Calu3 (cell line): ENCODE measurements at regions not wholly inside any gene's neighbourhood (a gene's known extent, or its start where the extent isn't known, plus 50 kb on each side); places are given as distances from the start of the nearest gene placed in this dataset.

Experiments
- BruUV-seq: library from RNA; stranded (reverse); fragments of 400-500 nt; replicated peaks from 2 replicates; lab custom pipeline; 2021; lab: Mats Ljungman, UMichigan
- CTCF ChIA-PET: fragments of 300-600 bp; sonication (Branson Sonifier 250); formaldehyde crosslinking; loops from one replicate; lab custom pipeline; 2022; ENCODE audit warnings: antibody characterized with exemption; lab: Charles Lee
- DNase-seq: peaks from one replicate; pipeline ENCODE4 v3.0.0; 2022
- H3K27ac Mint-ChIP-seq: one replicate; pipeline ENCODE4 v1.8.0; 2022; ENCODE audit warnings: mixed read lengths; ENCODE audit not compliant: unreplicated experiment
- H3K27me3 Mint-ChIP-seq: one replicate; pipeline ENCODE4 v1.8.0; 2022; ENCODE audit warnings: mixed read lengths; ENCODE audit not compliant: unreplicated experiment
- H3K36me3 Mint-ChIP-seq: one replicate; pipeline ENCODE4 v1.8.0; 2022; ENCODE audit warnings: mild to moderate bottlenecking, moderate library complexity, mixed read lengths; ENCODE audit not compliant: insufficient read depth, unreplicated experiment
- H3K4me1 Mint-ChIP-seq: one replicate; pipeline ENCODE4 v1.8.0; 2022; ENCODE audit warnings: mild to moderate bottlenecking, low read depth, mixed read lengths; ENCODE audit not compliant: unreplicated experiment
- H3K4me3 Mint-ChIP-seq: one replicate; pipeline ENCODE4 v1.8.0; 2022; ENCODE audit warnings: mild to moderate bottlenecking, low read depth, moderate library complexity, mixed read lengths; ENCODE audit not compliant: unreplicated experiment
- H3K9me3 Mint-ChIP-seq: one replicate; pipeline ENCODE4 v1.8.0; 2022; ENCODE audit warnings: low read depth, mixed read lengths; ENCODE audit not compliant: unreplicated experiment
- intact Hi-C: fragments of 100-400 bp; cut with micrococcal nuclease; formaldehyde crosslinking; loops from one replicate; pipeline ENCODE4 v1.10.0; 2022; ENCODE audit not compliant: unreplicated experiment
- TF ChIP-seq, protein P1 (sequence below): fragments of 200-600 bp; IDR thresholded peaks from one replicate; pipeline ENCODE4 v1.8.0; 2022; ENCODE audit warnings: antibody characterized with exemption; ENCODE audit not compliant: unreplicated experiment

DNA sequence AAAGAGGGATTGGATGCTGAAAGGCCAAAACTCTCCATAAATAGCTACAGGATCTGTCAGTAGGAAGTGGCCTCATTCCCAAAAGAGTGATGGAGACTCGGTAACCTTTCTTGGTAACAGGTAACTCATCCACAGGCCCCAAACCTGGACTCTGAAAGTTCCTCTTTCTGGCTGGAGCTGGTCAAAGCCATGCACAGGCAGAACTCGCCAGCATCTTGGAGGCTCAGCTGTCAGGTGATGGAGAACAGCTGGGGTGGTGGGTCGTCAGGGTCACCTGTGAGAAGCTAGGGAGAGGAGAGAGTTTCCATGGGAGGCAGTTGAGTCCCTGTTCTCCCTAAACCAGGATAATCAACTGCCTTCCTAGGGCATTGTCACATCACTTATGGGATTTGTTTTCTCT, 354.3 kb upstream of the GATB start:
- Mint-ChIP-seq H3K27ac (no peak overlapping the region), H3K4me3 (no peak overlapping the region)
- CTCF ChIA-PET = no interaction called here

DNA sequence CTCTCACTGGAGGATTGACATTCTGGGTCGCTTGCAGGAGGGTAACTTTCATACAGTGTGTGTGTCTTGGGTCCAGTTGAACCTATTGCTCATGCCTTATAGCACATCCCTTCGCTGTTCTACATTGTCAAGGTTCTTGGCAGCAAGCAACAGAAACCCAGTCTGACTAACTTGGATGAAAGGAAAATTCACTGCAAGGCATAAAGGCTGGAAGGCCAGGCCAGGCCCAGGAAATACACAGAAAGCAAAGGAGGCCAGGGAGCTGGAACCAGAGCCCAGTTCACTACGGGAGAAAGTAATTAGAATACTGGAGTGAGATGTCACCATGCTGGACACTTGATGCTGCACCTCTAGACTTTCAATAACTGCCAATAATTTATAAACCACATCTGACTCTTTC, 353.8 kb upstream of the GATB start:
- CTCF ChIA-PET = no interaction called here
- H3K27ac Mint-ChIP-seq = no peak overlapping the region

More for the DNA sequence above, 354.3 kb upstream of the GATB start:
- H3K9me3 Mint-ChIP-seq = no peaks in the 10 kb centered on the region
- no peaks in the 10 kb centered on the region for H3K36me3 Mint-ChIP-seq
- no peaks in the 10 kb centered on the region for H3K4me1 Mint-ChIP-seq
- DNase-seq = no peak
- intact Hi-C loops = no loop called here
- BruUV-seq = no TSS peak
- TF ChIP-seq, protein P1, sequence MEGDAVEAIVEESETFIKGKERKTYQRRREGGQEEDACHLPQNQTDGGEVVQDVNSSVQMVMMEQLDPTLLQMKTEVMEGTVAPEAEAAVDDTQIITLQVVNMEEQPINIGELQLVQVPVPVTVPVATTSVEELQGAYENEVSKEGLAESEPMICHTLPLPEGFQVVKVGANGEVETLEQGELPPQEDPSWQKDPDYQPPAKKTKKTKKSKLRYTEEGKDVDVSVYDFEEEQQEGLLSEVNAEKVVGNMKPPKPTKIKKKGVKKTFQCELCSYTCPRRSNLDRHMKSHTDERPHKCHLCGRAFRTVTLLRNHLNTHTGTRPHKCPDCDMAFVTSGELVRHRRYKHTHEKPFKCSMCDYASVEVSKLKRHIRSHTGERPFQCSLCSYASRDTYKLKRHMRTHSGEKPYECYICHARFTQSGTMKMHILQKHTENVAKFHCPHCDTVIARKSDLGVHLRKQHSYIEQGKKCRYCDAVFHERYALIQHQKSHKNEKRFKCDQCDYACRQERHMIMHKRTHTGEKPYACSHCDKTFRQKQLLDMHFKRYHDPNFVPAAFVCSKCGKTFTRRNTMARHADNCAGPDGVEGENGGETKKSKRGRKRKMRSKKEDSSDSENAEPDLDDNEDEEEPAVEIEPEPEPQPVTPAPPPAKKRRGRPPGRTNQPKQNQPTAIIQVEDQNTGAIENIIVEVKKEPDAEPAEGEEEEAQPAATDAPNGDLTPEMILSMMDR = no peak
- peaks cover 29% of the 10 kb centered on the region for H3K27me3 Mint-ChIP-seq

DNA sequence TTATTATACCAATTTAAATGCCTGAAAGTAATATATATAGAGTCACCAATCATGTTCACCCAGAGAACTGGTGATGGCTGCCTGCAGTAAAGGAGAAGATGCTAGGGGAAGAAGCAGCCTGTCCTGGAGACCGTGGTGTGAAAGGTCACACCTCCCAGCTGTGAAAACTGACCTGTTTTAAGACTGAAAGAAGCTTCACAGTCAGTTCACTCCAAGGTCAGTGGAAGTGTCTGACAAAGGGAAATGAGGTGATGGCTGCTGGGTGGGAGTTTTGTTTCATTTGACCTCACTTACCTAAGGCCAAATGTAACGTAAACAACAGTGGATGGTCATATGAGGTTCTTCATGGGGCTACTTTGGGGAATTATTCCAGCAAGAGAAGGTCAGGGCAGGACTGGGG, 352.1 kb upstream of the GATB start:
- H3K4me3 Mint-ChIP-seq = no peak overlapping the region
- BruUV-seq = no TSS peak

More for the DNA sequence above, 353.8 kb upstream of the GATB start:
- peaks cover 29% of the 10 kb centered on the region for H3K27me3 Mint-ChIP-seq
- no peaks in the 10 kb centered on the region for H3K4me1 Mint-ChIP-seq
- intact Hi-C loops = no loop called here
- TF ChIP-seq, protein P1 = no peak
- BruUV-seq = no TSS peak
- no peak for DNase-seq
- no peaks in the 10 kb centered on the region for H3K36me3 Mint-ChIP-seq
- no peak overlapping the region for H3K4me3 Mint-ChIP-seq
- H3K9me3 Mint-ChIP-seq = no peaks in the 10 kb centered on the region

DNA sequence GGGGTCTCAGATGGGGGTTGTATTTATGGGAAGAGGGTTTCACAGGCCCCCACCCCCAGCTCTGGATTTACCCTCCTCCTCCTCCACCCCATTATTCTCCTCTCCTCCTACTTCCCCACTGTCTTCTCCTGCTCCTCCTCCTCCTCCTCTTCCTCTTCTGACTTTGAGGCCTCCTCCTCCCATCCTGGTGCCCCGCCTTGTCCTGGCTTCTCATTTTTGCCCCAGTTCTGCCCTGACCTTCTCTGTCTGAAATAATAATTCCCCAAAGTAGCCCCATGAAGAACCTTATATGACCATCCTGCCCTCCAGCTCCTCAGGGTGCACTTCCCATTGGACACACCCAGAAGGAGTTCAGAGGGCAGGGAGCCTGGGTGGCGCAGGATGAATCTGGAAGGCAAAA, 351.4 kb upstream of the GATB start:
- CTCF ChIA-PET = no interaction called here
- TF ChIP-seq, protein P1 = no peak
- Mint-ChIP-seq H3K36me3 (no peaks in the 10 kb centered on the region), H3K4me1 (no peaks in the 10 kb centered on the region), H3K27ac (no peak overlapping the region), H3K9me3 (no peaks in the 10 kb centered on the region), H3K4me3 (no peak overlapping the region), H3K27me3 (peaks cover 18% of the 10 kb centered on the region)
- intact Hi-C loops = no loop called here
- DNase-seq = no peak
- BruUV-seq = no TSS peak

More for the DNA sequence above, 352.1 kb upstream of the GATB start:
- no peak for DNase-seq
- CTCF ChIA-PET = no interaction called here
- TF ChIP-seq, protein P1 = no peak
- H3K27me3 Mint-ChIP-seq = peaks cover 25% of the 10 kb centered on the region
- intact Hi-C loops = no loop called here
- H3K36me3 Mint-ChIP-seq = no peaks in the 10 kb centered on the region
- no peaks in the 10 kb centered on the region for H3K9me3 Mint-ChIP-seq
- no peak overlapping the region for H3K27ac Mint-ChIP-seq
- H3K4me1 Mint-ChIP-seq = no peaks in the 10 kb centered on the region
